Brain microvascular endothelial cell (primary cell): ENCODE measurements at regions not wholly inside any gene's neighbourhood (a gene's known extent, or its start where the extent isn't known, plus 50 kb on each side); places are given as distances from the start of the nearest gene placed in this dataset.
A peak's percentile ranks its signal among the peaks of the same experiment; 100 is the strongest.

Experiments used
- DNase-seq: peaks from one replicate; pipeline ENCODE4 v3.0.0-alpha.2; 2020
- H3K27ac ChIP-seq: fragments of 250-450 bp; sonication (Bioruptor Pico); 2 replicates; pipeline ENCODE4 v1.5.1; 2020; ENCODE audit warnings: mild to moderate bottlenecking, moderate library complexity
- H3K27me3 ChIP-seq: fragments of 250-450 bp; sonication (Bioruptor Pico); replicated peaks from 2 replicates; pipeline ENCODE4 v1.5.1; 2020; ENCODE audit warnings: mild to moderate bottlenecking
- H3K36me3 ChIP-seq: fragments of 250-450 bp; sonication (Bioruptor Pico); replicated peaks from 2 replicates; pipeline ENCODE4 v1.5.1; 2020; ENCODE audit warnings: mild to moderate bottlenecking
- H3K4me3 ChIP-seq: 2 replicates; pipeline ENCODE4 v1.5.1; 2011; ENCODE audit warnings: low read depth, mild to moderate bottlenecking, control low read depth, low read length, moderate library complexity
- CTCF ChIP-seq: IDR thresholded peaks from 2 replicates; pipeline ENCODE4 v1.5.1; 2011; ENCODE audit warnings: low read depth, mild to moderate bottlenecking, moderate library complexity, low read length, control low read depth, inconsistent platforms; ENCODE audit errors: missing control alignments
- in situ Hi-C: cut with HindIII; loops from 2 replicates; pipeline ENCODE4 v1.10.0; 2017; ENCODE audit warnings: low sequenced_read_pairs, low pct_ligation_motif_present

- H3K27ac ChIP-seq, result no peak overlapping the region
- no peaks in the 10 kb centered on the region for H3K36me3 ChIP-seq
- in situ Hi-C loops, result no loop called here
- no peak overlapping the region for H3K4me3 ChIP-seq
- H3K27me3 ChIP-seq, result no peaks in the 10 kb centered on the region
- TF ChIP-seq CTCF, result no peak
- DNase-seq, result no peak
Observed at GRCh38 chr4:174586651-174587050, 64.4 kb upstream of the HPGD start.

GRCh38 chr4:174583056-174583455 lies 60.8 kb upstream of the HPGD start:
- no peak for DNase-seq
- Histone ChIP-seq H3K4me3 (no peak overlapping the region), H3K27ac (no peak overlapping the region), H3K36me3 (no peaks in the 10 kb centered on the region), H3K27me3 (no peaks in the 10 kb centered on the region)
- no peak for TF ChIP-seq CTCF
- in situ Hi-C loops, result no loop called here

- no peak overlapping the region for H3K27ac ChIP-seq
- in situ Hi-C loops, result no loop called here
- DNase-seq, result no peak
- no peaks in the 10 kb centered on the region for H3K36me3 ChIP-seq
- H3K27me3 ChIP-seq, result no peaks in the 10 kb centered on the region
- TF ChIP-seq CTCF, result no peak
- no peak overlapping the region for H3K4me3 ChIP-seq
Observed at GRCh38 chr4:174582463-174582862, 60.2 kb upstream of the HPGD start.

- H3K36me3 ChIP-seq, result no peaks in the 10 kb centered on the region
- in situ Hi-C loops, result no loop called here
- no peak for TF ChIP-seq CTCF
- H3K27me3 ChIP-seq, result no peaks in the 10 kb centered on the region
- no peak overlapping the region for H3K27ac ChIP-seq
- H3K4me3 ChIP-seq, result no peak overlapping the region
- no peak for DNase-seq
Observed at GRCh38 chr4:174581901-174582300, 59.6 kb upstream of the HPGD start.

GRCh38 chr4:174580597-174580996 lies 58.3 kb upstream of the HPGD start:
- DNase-seq, result peak; percentile 37
- Histone ChIP-seq H3K4me3 (no peak overlapping the region), H3K27ac (peak overlapping the region; percentile 57), H3K27me3 (no peaks in the 10 kb centered on the region), H3K36me3 (no peaks in the 10 kb centered on the region)
- TF ChIP-seq CTCF, result no peak
- in situ Hi-C loops, result no loop called here

GRCh38 chr4:174579421-174579820 lies 57.1 kb upstream of the HPGD start:
- Histone ChIP-seq H3K27me3 (no peaks in the 10 kb centered on the region), H3K36me3 (no peaks in the 10 kb centered on the region), H3K4me3 (no peak overlapping the region), H3K27ac (peak overlapping the region; percentile 57)
- in situ Hi-C loops, result no loop called here
- TF ChIP-seq CTCF, result no peak
- peak; percentile 62 for DNase-seq
